ENCODE measurements at regions not wholly inside any gene's neighbourhood (a gene's known extent, or its start where the extent isn't known, plus 50 kb on each side); places are given as distances from the start of the nearest gene placed in this dataset.
"Not testable (repeated sequence)": the region's sequence is repeated elsewhere in the genome, so short reads cannot be mapped to it uniquely, and the experiment has no call there.

- no peak for DNase-seq
Observed at GRCh38 chr13:82292334-82292733, 1589.9 kb downstream of the SLITRK1 start.

- no peak for DNase-seq
Observed at GRCh38 chr13:82291852-82292251, 1590.4 kb downstream of the SLITRK1 start.

- DNase-seq, result no peak
Observed at GRCh38 chr13:82275644-82276043, 1606.6 kb downstream of the SLITRK1 start.

GRCh38 chr13:82259284-82259683, 1623.0 kb downstream of the SLITRK1 start:
- no peak for DNase-seq

GRCh38 chr13:82257790-82258507, 1624.3 kb downstream of the SLITRK1 start:
- no peak for DNase-seq

GRCh38 chr13:82248762-82249161, 1633.5 kb downstream of the SLITRK1 start:
- no peak for DNase-seq

GRCh38 chr13:82245860-82246259, 1636.4 kb downstream of the SLITRK1 start:
- no peak for DNase-seq

GRCh38 chr13:82224806-82225205, 1657.5 kb downstream of the SLITRK1 start:
- no peak for DNase-seq

GRCh38 chr13:82221621-82222020, 1660.7 kb downstream of the SLITRK1 start:
- DNase-seq, result no peak

GRCh38 chr13:82220641-82221040, 1661.6 kb downstream of the SLITRK1 start:
- DNase-seq, result no peak

GRCh38 chr13:82216165-82216564, 1666.1 kb downstream of the SLITRK1 start:
- DNase-seq, result no peak

- no peak for DNase-seq
Observed at GRCh38 chr13:82214341-82214740, 1667.9 kb downstream of the SLITRK1 start.

- no peak for DNase-seq
Observed at GRCh38 chr13:82206241-82206640, 1676.0 kb downstream of the SLITRK1 start.

- no peak for DNase-seq
Observed at GRCh38 chr13:82202398-82202797, 1679.9 kb downstream of the SLITRK1 start.

GRCh38 chr13:82196087-82196486, 1686.2 kb downstream of the SLITRK1 start:
- no peak for DNase-seq

GRCh38 chr13:82187227-82187626, 1695.0 kb downstream of the SLITRK1 start:
- DNase-seq, result no peak

- DNase-seq, result no peak
Observed at GRCh38 chr13:82176751-82177150, 1705.5 kb downstream of the SLITRK1 start.

- DNase-seq, result no peak
Observed at GRCh38 chr13:82165396-82166174, 1716.7 kb downstream of the SLITRK1 start.

GRCh38 chr13:82164780-82165395, 1717.4 kb downstream of the SLITRK1 start:
- DNase-seq, result not testable (repeated sequence)

GRCh38 chr13:82147526-82147925, 1734.7 kb downstream of the SLITRK1 start:
- DNase-seq, result no peak

GRCh38 chr13:82136880-82137279, 1745.4 kb downstream of the SLITRK1 start:
- no peak for DNase-seq

- DNase-seq, result no peak
Observed at GRCh38 chr13:82129281-82129680, 1753.0 kb downstream of the SLITRK1 start.

GRCh38 chr13:82118589-82118988, 1763.7 kb downstream of the SLITRK1 start:
- DNase-seq, result no peak

GRCh38 chr13:82116422-82116989, 1765.8 kb downstream of the SLITRK1 start:
- DNase-seq, result no peak

All from NCI-H1092 treated with DMSO at 0.1 percent for 48 hours (cell line).